Central memory CD8-positive, alpha-beta T cell (primary cell): ENCODE measurements at regions not wholly inside any gene's neighbourhood (a gene's known extent, or its start where the extent isn't known, plus 50 kb on each side); places are given as distances from the start of the nearest gene placed in this dataset.
A peak's percentile ranks its signal among the peaks of the same experiment; 100 is the strongest.

Source experiments
- ATAC-seq: fragments of 150-1000 bp; cut with Tn5 transposase; replicated peaks from 2 replicates; pipeline ENCODE4 v1.10.0; 2022; ENCODE audit warnings: mild to moderate bottlenecking, moderate FRiP score, moderate number of reproducible peaks; ENCODE audit not compliant: poor library complexity, severe bottlenecking; ENCODE audit errors: extremely low read depth
- DNase-seq, 2 donors: peaks; one replicate each; pipeline ENCODE4 v3.0.0; 2021; ENCODE audit warnings: low spot score in 2 of 2
- H3K27ac Mint-ChIP-seq: one replicate; pipeline ENCODE4 v1.8.0; 2022; ENCODE audit warnings: low read depth, mild to moderate bottlenecking, moderate library complexity, mixed read lengths
- H3K27me3 Mint-ChIP-seq: one replicate; pipeline ENCODE4 v1.8.0; 2022; ENCODE audit warnings: mixed read lengths
- H3K36me3 Mint-ChIP-seq: one replicate; pipeline ENCODE4 v1.8.0; 2022; ENCODE audit warnings: mild to moderate bottlenecking, moderate library complexity, mixed read lengths; ENCODE audit not compliant: insufficient read depth
- H3K4me1 Mint-ChIP-seq: one replicate; pipeline ENCODE4 v1.8.0; 2022; ENCODE audit warnings: mixed read lengths
- H3K4me3 Mint-ChIP-seq: one replicate; pipeline ENCODE4 v1.8.0; 2022; ENCODE audit warnings: mild to moderate bottlenecking, moderate library complexity, mixed read lengths
- H3K9me3 Mint-ChIP-seq: one replicate; pipeline ENCODE4 v1.8.0; 2022; ENCODE audit warnings: mixed read lengths

- no peak for DNase-seq
- Mint-ChIP-seq H3K36me3 (no peaks in the 10 kb centered on the region), H3K4me3 (no peak overlapping the region), H3K4me1 (no peaks in the 10 kb centered on the region), H3K27me3 (no peaks in the 10 kb centered on the region), H3K27ac (no peak overlapping the region), H3K9me3 (peaks cover 20% of the 10 kb centered on the region)
- no peak for ATAC-seq
These were observed 498.9 kb upstream of the EPHA7 start for GRCh38 chr6:93918258-93918657.

- no peak overlapping the region for H3K27ac Mint-ChIP-seq
- DNase-seq, result no peak
- H3K4me1 Mint-ChIP-seq, result no peaks in the 10 kb centered on the region
- no peak for ATAC-seq
- H3K9me3 Mint-ChIP-seq, result peaks cover 30% of the 10 kb centered on the region
- no peaks in the 10 kb centered on the region for H3K27me3 Mint-ChIP-seq
- H3K4me3 Mint-ChIP-seq, result no peak overlapping the region
- H3K36me3 Mint-ChIP-seq, result no peaks in the 10 kb centered on the region
These were observed 497.9 kb upstream of the EPHA7 start for GRCh38 chr6:93917216-93917615.

- H3K36me3 Mint-ChIP-seq, result no peaks in the 10 kb centered on the region
- H3K27ac Mint-ChIP-seq, result no peak overlapping the region
- DNase-seq (no peak), ATAC-seq (no peak)
- H3K27me3 Mint-ChIP-seq, result no peaks in the 10 kb centered on the region
- H3K4me3 Mint-ChIP-seq, result no peak overlapping the region
- H3K9me3 Mint-ChIP-seq, result peaks cover 32% of the 10 kb centered on the region
- H3K4me1 Mint-ChIP-seq, result no peaks in the 10 kb centered on the region
These were observed 497.4 kb upstream of the EPHA7 start for GRCh38 chr6:93916716-93917115.

GRCh38 chr6:93915961-93916360 is 496.6 kb upstream of the EPHA7 start:
- no peaks in the 10 kb centered on the region for H3K36me3 Mint-ChIP-seq
- H3K27me3 Mint-ChIP-seq, result no peaks in the 10 kb centered on the region
- ATAC-seq (no peak), DNase-seq (no peak)
- no peak overlapping the region for H3K27ac Mint-ChIP-seq
- no peaks in the 10 kb centered on the region for H3K4me1 Mint-ChIP-seq
- H3K9me3 Mint-ChIP-seq, result peaks cover 33% of the 10 kb centered on the region
- H3K4me3 Mint-ChIP-seq, result no peak overlapping the region

GRCh38 chr6:93902517-93902916 is 483.2 kb upstream of the EPHA7 start:
- DNase-seq, result no peak
- H3K27ac Mint-ChIP-seq, result no peak overlapping the region
- no peaks in the 10 kb centered on the region for H3K4me1 Mint-ChIP-seq
- no peaks in the 10 kb centered on the region for H3K36me3 Mint-ChIP-seq
- no peaks in the 10 kb centered on the region for H3K27me3 Mint-ChIP-seq
- peaks cover 10% of the 10 kb centered on the region for H3K9me3 Mint-ChIP-seq
- no peak overlapping the region for H3K4me3 Mint-ChIP-seq
- no peak for ATAC-seq

- DNase-seq (no peak), ATAC-seq (no peak)
- H3K27me3 Mint-ChIP-seq, result no peaks in the 10 kb centered on the region
- H3K27ac Mint-ChIP-seq, result no peak overlapping the region
- H3K9me3 Mint-ChIP-seq, result peaks cover 12% of the 10 kb centered on the region
- H3K36me3 Mint-ChIP-seq, result no peaks in the 10 kb centered on the region
- no peak overlapping the region for H3K4me3 Mint-ChIP-seq
- H3K4me1 Mint-ChIP-seq, result no peaks in the 10 kb centered on the region
These were observed 480.8 kb upstream of the EPHA7 start for GRCh38 chr6:93900142-93900541.

- H3K9me3 Mint-ChIP-seq, result peaks cover 17% of the 10 kb centered on the region
- H3K27ac Mint-ChIP-seq, result no peak overlapping the region
- H3K27me3 Mint-ChIP-seq, result no peaks in the 10 kb centered on the region
These were observed 476.7 kb upstream of the EPHA7 start for GRCh38 chr6:93896081-93896480.

GRCh38 chr6:93894521-93894920 is 475.2 kb upstream of the EPHA7 start:
- Mint-ChIP-seq H3K36me3 (no peaks in the 10 kb centered on the region), H3K9me3 (peaks cover 12% of the 10 kb centered on the region), H3K4me3 (no peak overlapping the region), H3K4me1 (no peaks in the 10 kb centered on the region), H3K27ac (no peak overlapping the region), H3K27me3 (no peaks in the 10 kb centered on the region)
- DNase-seq, result no peak
- no peak for ATAC-seq

More at GRCh38 chr6:93896081-93896480, 476.7 kb upstream of the EPHA7 start:
- Mint-ChIP-seq H3K4me1 (no peaks in the 10 kb centered on the region), H3K4me3 (no peak overlapping the region), H3K36me3 (no peaks in the 10 kb centered on the region)
- DNase-seq (no peak), ATAC-seq (no peak)

GRCh38 chr6:93889713-93890112 is 470.4 kb upstream of the EPHA7 start:
- no peak overlapping the region for H3K27ac Mint-ChIP-seq
- DNase-seq, result no peak
- H3K9me3 Mint-ChIP-seq, result peaks cover 13% of the 10 kb centered on the region
- H3K4me3 Mint-ChIP-seq, result no peak overlapping the region
- no peak for ATAC-seq
- H3K27me3 Mint-ChIP-seq, result no peaks in the 10 kb centered on the region
- H3K36me3 Mint-ChIP-seq, result no peaks in the 10 kb centered on the region
- H3K4me1 Mint-ChIP-seq, result no peaks in the 10 kb centered on the region

GRCh38 chr6:93886416-93886815 is 467.1 kb upstream of the EPHA7 start:
- H3K36me3 Mint-ChIP-seq, result no peaks in the 10 kb centered on the region
- DNase-seq (no peak), ATAC-seq (no peak)

GRCh38 chr6:93859971-93860370 is 440.6 kb upstream of the EPHA7 start:
- no peak for ATAC-seq
- Mint-ChIP-seq H3K4me3 (no peak overlapping the region), H3K36me3 (no peaks in the 10 kb centered on the region), H3K4me1 (no peaks in the 10 kb centered on the region), H3K9me3 (no peaks in the 10 kb centered on the region), H3K27ac (no peak overlapping the region), H3K27me3 (no peaks in the 10 kb centered on the region)
- DNase-seq, result no peak

More at GRCh38 chr6:93886416-93886815, 467.1 kb upstream of the EPHA7 start:
- H3K9me3 Mint-ChIP-seq, result peaks cover 10% of the 10 kb centered on the region
- H3K4me3 Mint-ChIP-seq, result no peak overlapping the region
- no peak overlapping the region for H3K27ac Mint-ChIP-seq
- no peaks in the 10 kb centered on the region for H3K4me1 Mint-ChIP-seq
- H3K27me3 Mint-ChIP-seq, result no peaks in the 10 kb centered on the region

- Mint-ChIP-seq H3K36me3 (no peaks in the 10 kb centered on the region), H3K27me3 (no peaks in the 10 kb centered on the region), H3K27ac (no peak overlapping the region), H3K4me1 (no peaks in the 10 kb centered on the region), H3K4me3 (no peak overlapping the region), H3K9me3 (no peaks in the 10 kb centered on the region)
- DNase-seq (no peak), ATAC-seq (no peak)
These were observed 438.9 kb upstream of the EPHA7 start for GRCh38 chr6:93858213-93858612.

- H3K9me3 Mint-ChIP-seq, result peaks cover 4% of the 10 kb centered on the region
- peak; percentile 14 for ATAC-seq
- no peaks in the 10 kb centered on the region for H3K4me1 Mint-ChIP-seq
- H3K4me3 Mint-ChIP-seq, result no peak overlapping the region
- H3K27me3 Mint-ChIP-seq, result no peaks in the 10 kb centered on the region
- H3K36me3 Mint-ChIP-seq, result no peaks in the 10 kb centered on the region
- no peak overlapping the region for H3K27ac Mint-ChIP-seq
- DNase-seq, result no peak
These were observed 430.5 kb upstream of the EPHA7 start for GRCh38 chr6:93849857-93850256.
